Astrocyte (in vitro differentiated cells and primary cell): ENCODE measurements at regions not wholly inside any gene's neighbourhood (a gene's known extent, or its start where the extent isn't known, plus 50 kb on each side); places are given as distances from the start of the nearest gene placed in this dataset.

Experiments
- DNase-seq: peaks from one replicate; pipeline ENCODE4 v3.0.0-alpha.2; 2010; ENCODE audit warnings: low read depth
- FAIRE-seq: peaks from 2 replicates; lab custom pipeline; 2011; peaks lifted over from hg19 to GRCh38; lab: Jason Lieb, UNC
- H2AFZ ChIP-seq: 2 replicates; pipeline ENCODE4 v1.6.0; 2012; ENCODE audit warnings: low read depth, low read length, inconsistent platforms
- H3K27ac ChIP-seq: 2 replicates; pipeline ENCODE4 v1.5.1; 2011; ENCODE audit warnings: low read depth, low read length, inconsistent platforms
- H3K27me3 ChIP-seq: 2 replicates; pipeline ENCODE4 v1.6.0; 2011; ENCODE audit warnings: low read length, inconsistent platforms; ENCODE audit not compliant: insufficient read depth
- H3K36me3 ChIP-seq: 2 replicates; pipeline ENCODE4 v1.5.1; 2011; ENCODE audit warnings: low read length, inconsistent platforms; ENCODE audit not compliant: insufficient read depth
- H3K4me1 ChIP-seq: 2 replicates; pipeline ENCODE4 v1.5.1; 2011; ENCODE audit warnings: low read length, inconsistent platforms; ENCODE audit not compliant: insufficient read depth
- H3K4me2 ChIP-seq: 2 replicates; pipeline ENCODE4 v1.6.0; 2012; ENCODE audit warnings: low read length, inconsistent platforms
- H3K4me3 ChIP-seq: 2 replicates; pipeline ENCODE4 v1.5.1; 2011; ENCODE audit warnings: low read depth, mild to moderate bottlenecking, low read length, inconsistent platforms; ENCODE audit not compliant: insufficient read depth
- H3K79me2 ChIP-seq: 2 replicates; pipeline ENCODE4 v1.6.0; 2012; ENCODE audit warnings: mild to moderate bottlenecking, low read length, inconsistent platforms; ENCODE audit not compliant: insufficient read depth
- H3K9ac ChIP-seq: 2 replicates; pipeline ENCODE4 v1.6.0; 2012; ENCODE audit warnings: mild to moderate bottlenecking, low read length, inconsistent platforms
- H3K9me3 ChIP-seq: 2 replicates; pipeline ENCODE4 v1.5.1; 2012; ENCODE audit warnings: low read depth, mild to moderate bottlenecking, low read length, inconsistent platforms; ENCODE audit not compliant: insufficient read depth
- H4K20me1 ChIP-seq: 2 replicates; pipeline ENCODE4 v1.6.0; 2012; ENCODE audit warnings: low read length, inconsistent platforms; ENCODE audit not compliant: insufficient read depth
- H3K27ac Mint-ChIP-seq: one replicate; pipeline ENCODE4 v1.8.0; 2021; ENCODE audit warnings: mild to moderate bottlenecking, mixed read lengths; ENCODE audit not compliant: unreplicated experiment
- H3K27me3 Mint-ChIP-seq: one replicate; pipeline ENCODE4 v1.8.0; 2021; ENCODE audit warnings: low read depth, mixed read lengths; ENCODE audit not compliant: unreplicated experiment
- H3K36me3 Mint-ChIP-seq: one replicate; pipeline ENCODE4 v1.8.0; 2021; ENCODE audit warnings: low read depth, mixed read lengths; ENCODE audit not compliant: unreplicated experiment
- H3K4me1 Mint-ChIP-seq: one replicate; pipeline ENCODE4 v1.8.0; 2021; ENCODE audit warnings: low read depth, mixed read lengths; ENCODE audit not compliant: unreplicated experiment
- H3K4me3 Mint-ChIP-seq: one replicate; pipeline ENCODE4 v1.8.0; 2021; ENCODE audit warnings: mild to moderate bottlenecking, moderate library complexity, mixed read lengths; ENCODE audit not compliant: unreplicated experiment
- H3K9me3 Mint-ChIP-seq: one replicate; pipeline ENCODE4 v1.8.0; 2021; ENCODE audit warnings: mild to moderate bottlenecking, mixed read lengths; ENCODE audit not compliant: unreplicated experiment
- EZH2 ChIP-seq: IDR thresholded peaks from 2 replicates; pipeline ENCODE4 v1.6.1; 2012; ENCODE audit warnings: mild to moderate bottlenecking, low read length, inconsistent platforms; ENCODE audit not compliant: insufficient read depth
- TF ChIP-seq, protein P1 (sequence below): IDR thresholded peaks from 2 replicates; pipeline ENCODE4 v1.5.1; 2011; ENCODE audit warnings: low read depth, mild to moderate bottlenecking, inconsistent platforms, low read length, moderate library complexity; ENCODE audit not compliant: insufficient read depth

DNA sequence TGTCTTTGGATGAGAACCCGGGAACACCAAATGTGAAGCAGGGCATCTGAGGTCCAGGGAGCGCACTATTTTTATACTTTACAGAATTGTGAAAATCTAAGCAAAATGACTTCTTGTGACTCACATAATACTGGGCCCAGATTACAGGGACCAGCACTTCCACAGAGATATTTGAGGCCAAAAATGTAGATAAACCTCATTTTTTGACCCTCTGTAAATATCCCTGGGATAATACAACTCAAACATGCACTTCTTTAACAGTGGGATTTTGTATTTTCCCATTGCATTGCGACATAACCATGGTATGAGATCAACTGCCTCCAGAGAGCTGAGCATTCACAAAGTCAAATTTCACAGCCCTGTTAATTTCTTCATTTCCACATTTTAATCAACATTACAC lies 289.4 kb upstream of the ADGRL4 start:
- Histone ChIP-seq H2AFZ (no peak overlapping the region), H3K79me2 (no peaks in the 10 kb centered on the region), H3K27me3 (no peaks in the 10 kb centered on the region), H3K36me3 (no peaks in the 10 kb centered on the region), H3K27ac (no peak overlapping the region), H3K4me2 (no peak overlapping the region), H3K9me3 (no peaks in the 10 kb centered on the region), H3K4me3 (no peak overlapping the region), H4K20me1 (no peaks in the 10 kb centered on the region), H3K9ac (no peak overlapping the region), H3K4me1 (no peaks in the 10 kb centered on the region)
- no peak overlapping the region for H3K27ac Mint-ChIP-seq
- TF ChIP-seq EZH2: no peak
- TF ChIP-seq, protein P1, sequence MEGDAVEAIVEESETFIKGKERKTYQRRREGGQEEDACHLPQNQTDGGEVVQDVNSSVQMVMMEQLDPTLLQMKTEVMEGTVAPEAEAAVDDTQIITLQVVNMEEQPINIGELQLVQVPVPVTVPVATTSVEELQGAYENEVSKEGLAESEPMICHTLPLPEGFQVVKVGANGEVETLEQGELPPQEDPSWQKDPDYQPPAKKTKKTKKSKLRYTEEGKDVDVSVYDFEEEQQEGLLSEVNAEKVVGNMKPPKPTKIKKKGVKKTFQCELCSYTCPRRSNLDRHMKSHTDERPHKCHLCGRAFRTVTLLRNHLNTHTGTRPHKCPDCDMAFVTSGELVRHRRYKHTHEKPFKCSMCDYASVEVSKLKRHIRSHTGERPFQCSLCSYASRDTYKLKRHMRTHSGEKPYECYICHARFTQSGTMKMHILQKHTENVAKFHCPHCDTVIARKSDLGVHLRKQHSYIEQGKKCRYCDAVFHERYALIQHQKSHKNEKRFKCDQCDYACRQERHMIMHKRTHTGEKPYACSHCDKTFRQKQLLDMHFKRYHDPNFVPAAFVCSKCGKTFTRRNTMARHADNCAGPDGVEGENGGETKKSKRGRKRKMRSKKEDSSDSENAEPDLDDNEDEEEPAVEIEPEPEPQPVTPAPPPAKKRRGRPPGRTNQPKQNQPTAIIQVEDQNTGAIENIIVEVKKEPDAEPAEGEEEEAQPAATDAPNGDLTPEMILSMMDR: no peak
- FAIRE-seq: no peak
- H3K27me3 Mint-ChIP-seq: no peaks in the 10 kb centered on the region
- no peaks in the 10 kb centered on the region for H3K4me1 Mint-ChIP-seq
- peaks cover 1% of the 10 kb centered on the region for H3K9me3 Mint-ChIP-seq
- H3K36me3 Mint-ChIP-seq: no peaks in the 10 kb centered on the region
- no peak overlapping the region for H3K4me3 Mint-ChIP-seq
- no peak for DNase-seq

DNA sequence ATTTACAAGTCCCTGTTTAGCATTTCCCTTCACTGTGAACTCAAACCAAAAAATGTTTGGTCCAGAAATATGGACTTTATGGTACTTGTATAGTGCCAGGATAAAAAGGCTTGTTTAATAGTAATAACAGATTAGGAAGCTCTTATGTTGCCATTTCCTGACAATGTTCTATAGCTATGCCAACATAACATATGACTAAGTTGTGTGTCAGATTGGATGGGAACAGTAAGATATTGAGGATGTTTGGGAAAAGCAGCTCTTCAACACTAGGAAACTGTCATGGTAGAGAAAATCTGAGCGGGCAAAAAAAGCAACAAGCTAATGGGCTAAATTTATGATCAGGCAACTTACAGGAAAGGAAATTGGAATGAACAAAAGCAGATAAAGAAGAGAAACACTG lies 287.1 kb upstream of the ADGRL4 start:
- no peaks in the 10 kb centered on the region for H3K4me1 Mint-ChIP-seq
- Histone ChIP-seq H3K9ac (no peak overlapping the region), H3K9me3 (no peaks in the 10 kb centered on the region), H3K4me3 (no peak overlapping the region), H3K36me3 (no peaks in the 10 kb centered on the region), H4K20me1 (no peaks in the 10 kb centered on the region), H3K27me3 (no peaks in the 10 kb centered on the region), H3K27ac (no peak overlapping the region), H3K4me1 (no peaks in the 10 kb centered on the region), H2AFZ (no peak overlapping the region), H3K79me2 (no peaks in the 10 kb centered on the region), H3K4me2 (no peak overlapping the region)
- DNase-seq (no peak), FAIRE-seq (no peak)
- peaks cover 1% of the 10 kb centered on the region for H3K9me3 Mint-ChIP-seq
- H3K36me3 Mint-ChIP-seq: no peaks in the 10 kb centered on the region
- no peak for TF ChIP-seq EZH2
- TF ChIP-seq, protein P1: no peak
- no peaks in the 10 kb centered on the region for H3K27me3 Mint-ChIP-seq
- H3K27ac Mint-ChIP-seq: no peak overlapping the region
- no peak overlapping the region for H3K4me3 Mint-ChIP-seq

DNA sequence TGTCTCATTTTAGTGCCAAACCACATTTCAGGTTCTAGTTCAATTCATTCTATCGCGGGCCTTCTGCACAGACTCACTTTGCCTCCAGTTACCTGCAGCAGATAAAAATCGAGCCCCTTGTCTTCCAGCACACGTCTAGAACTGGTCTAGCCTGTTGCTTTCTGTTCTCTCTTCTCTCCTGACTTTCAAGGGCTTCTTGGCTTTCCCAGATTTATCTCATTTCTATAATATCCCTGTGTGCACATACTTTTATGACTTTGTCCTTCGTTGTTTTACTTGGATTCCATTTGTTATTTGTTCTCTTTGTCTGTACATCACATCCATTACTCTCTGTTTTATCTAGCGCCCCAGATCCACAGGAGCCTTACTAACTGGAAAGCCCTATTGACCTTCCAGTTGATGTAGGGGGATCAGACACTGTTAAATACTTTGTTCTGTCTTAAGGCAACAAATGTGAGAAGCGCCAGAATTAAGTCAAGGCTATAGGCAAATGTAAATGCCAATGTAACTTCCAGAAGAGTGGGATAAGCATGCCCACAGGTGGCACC lies 284.5 kb upstream of the ADGRL4 start:
- Histone ChIP-seq H2AFZ (no peak overlapping the region), H3K9me3 (no peaks in the 10 kb centered on the region), H3K79me2 (no peaks in the 10 kb centered on the region), H3K4me3 (no peak overlapping the region), H3K36me3 (no peaks in the 10 kb centered on the region), H3K27me3 (no peaks in the 10 kb centered on the region), H3K27ac (no peak overlapping the region), H4K20me1 (no peaks in the 10 kb centered on the region), H3K4me2 (no peak overlapping the region), H3K9ac (no peak overlapping the region), H3K4me1 (no peaks in the 10 kb centered on the region)
- FAIRE-seq (no peak), DNase-seq (no peak)
- Mint-ChIP-seq H3K36me3 (no peaks in the 10 kb centered on the region), H3K4me1 (no peaks in the 10 kb centered on the region), H3K27ac (no peak overlapping the region), H3K9me3 (no peaks in the 10 kb centered on the region), H3K27me3 (no peaks in the 10 kb centered on the region), H3K4me3 (no peak overlapping the region)
- TF ChIP-seq, protein P1: no peak
- no peak for TF ChIP-seq EZH2
